ENCODE measurements at regions not wholly inside any gene's neighbourhood (a gene's known extent, or its start where the extent isn't known, plus 50 kb on each side); places are given as distances from the start of the nearest gene placed in this dataset.

DNA sequence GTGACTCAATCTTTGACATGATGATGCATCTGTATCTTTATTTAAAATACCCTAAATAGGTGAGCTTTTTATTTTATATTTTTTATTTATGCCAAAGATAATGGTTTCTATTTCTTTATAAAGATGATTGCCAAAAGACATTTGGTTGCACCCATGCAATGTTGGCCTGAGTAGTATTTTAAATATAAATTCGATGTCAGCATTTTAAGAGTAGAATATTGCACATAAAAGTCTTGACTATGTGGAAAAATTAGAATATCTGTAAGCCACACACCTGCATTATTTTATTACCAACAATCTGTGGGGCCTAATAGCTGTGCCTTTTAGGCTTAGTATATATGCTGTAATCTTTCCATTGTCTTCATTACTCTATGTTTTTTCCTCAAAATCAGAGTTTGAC lies 91.4 kb downstream of the CPXCR1 start:
- TF ChIP-seq, protein P1, sequence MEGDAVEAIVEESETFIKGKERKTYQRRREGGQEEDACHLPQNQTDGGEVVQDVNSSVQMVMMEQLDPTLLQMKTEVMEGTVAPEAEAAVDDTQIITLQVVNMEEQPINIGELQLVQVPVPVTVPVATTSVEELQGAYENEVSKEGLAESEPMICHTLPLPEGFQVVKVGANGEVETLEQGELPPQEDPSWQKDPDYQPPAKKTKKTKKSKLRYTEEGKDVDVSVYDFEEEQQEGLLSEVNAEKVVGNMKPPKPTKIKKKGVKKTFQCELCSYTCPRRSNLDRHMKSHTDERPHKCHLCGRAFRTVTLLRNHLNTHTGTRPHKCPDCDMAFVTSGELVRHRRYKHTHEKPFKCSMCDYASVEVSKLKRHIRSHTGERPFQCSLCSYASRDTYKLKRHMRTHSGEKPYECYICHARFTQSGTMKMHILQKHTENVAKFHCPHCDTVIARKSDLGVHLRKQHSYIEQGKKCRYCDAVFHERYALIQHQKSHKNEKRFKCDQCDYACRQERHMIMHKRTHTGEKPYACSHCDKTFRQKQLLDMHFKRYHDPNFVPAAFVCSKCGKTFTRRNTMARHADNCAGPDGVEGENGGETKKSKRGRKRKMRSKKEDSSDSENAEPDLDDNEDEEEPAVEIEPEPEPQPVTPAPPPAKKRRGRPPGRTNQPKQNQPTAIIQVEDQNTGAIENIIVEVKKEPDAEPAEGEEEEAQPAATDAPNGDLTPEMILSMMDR (CRISPR knock-in tag; IDR thresholded peaks at IDR 0.05), result no peak
- TF ChIP-seq STAT5B (CRISPR knock-in tag; IDR thresholded peaks at IDR 0.05), result no peak
- TF ChIP-seq ZFX (CRISPR knock-in tag; IDR thresholded peaks at IDR 0.05; ENCODE audit: low read depth), result no peak
- TF ChIP-seq, protein P2, sequence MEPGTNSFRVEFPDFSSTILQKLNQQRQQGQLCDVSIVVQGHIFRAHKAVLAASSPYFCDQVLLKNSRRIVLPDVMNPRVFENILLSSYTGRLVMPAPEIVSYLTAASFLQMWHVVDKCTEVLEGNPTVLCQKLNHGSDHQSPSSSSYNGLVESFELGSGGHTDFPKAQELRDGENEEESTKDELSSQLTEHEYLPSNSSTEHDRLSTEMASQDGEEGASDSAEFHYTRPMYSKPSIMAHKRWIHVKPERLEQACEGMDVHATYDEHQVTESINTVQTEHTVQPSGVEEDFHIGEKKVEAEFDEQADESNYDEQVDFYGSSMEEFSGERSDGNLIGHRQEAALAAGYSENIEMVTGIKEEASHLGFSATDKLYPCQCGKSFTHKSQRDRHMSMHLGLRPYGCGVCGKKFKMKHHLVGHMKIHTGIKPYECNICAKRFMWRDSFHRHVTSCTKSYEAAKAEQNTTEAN (CRISPR knock-in tag; conservative IDR thresholded peaks at IDR 0.05), result no peak
- TF ChIP-seq MEIS2 (CRISPR knock-in tag; IDR thresholded peaks at IDR 0.05), result no peak
- no peak for TF ChIP-seq U2AF2 (IDR thresholded peaks at IDR 0.05; ENCODE audit: low read depth, low read length)

Measured in HepG2 (cell line).